HCT116 (cell line): ENCODE measurements at regions not wholly inside any gene's neighbourhood (a gene's known extent, or its start where the extent isn't known, plus 50 kb on each side); places are given as distances from the start of the nearest gene placed in this dataset.

Source experiments
- CTCF ChIP-seq, 3 experiments: fragments of 200-600 bp in 1 of 3; sonication (generic) in 1 of 3; IDR thresholded peaks in 2 of 3; conservative IDR thresholded peaks in 1 of 3; 2 replicates each; pipeline ENCODE4 v1.5.1; 2012 to 2017; ENCODE audit warnings: low read depth in 2 of 3, low read length in 2 of 3, antibody characterized with exemption in 1 of 3, borderline replicate concordance in 1 of 3, control low read depth in 1 of 3, mild to moderate bottlenecking in 1 of 3, mixed read lengths in 1 of 3, mixed run types in 1 of 3, moderate library complexity in 1 of 3; ENCODE audit not compliant: insufficient read depth in 1 of 3
- POLR2A ChIP-seq: IDR thresholded peaks from 2 replicates; pipeline ENCODE4 v1.7.0; 2011; ENCODE audit warnings: borderline replicate concordance; ENCODE audit not compliant: insufficient read depth, insufficient read length; ENCODE audit errors: extremely low read depth
- POLR2AphosphoS5 ChIP-seq: IDR thresholded peaks from 2 replicates; pipeline ENCODE4 v1.6.1; 2011; ENCODE audit warnings: mild to moderate bottlenecking, low read depth, low read length, moderate library complexity

GRCh38 chr4:20520901-20521300 is 179.4 kb upstream of the PACRGL start:
- TF ChIP-seq CTCF (IDR thresholded peaks at IDR 0.05 in 2 of 3, conservative IDR thresholded peaks at IDR 0.05 in 1 of 3; ENCODE audit: borderline replicate concordance in 1 of 3, insufficient read depth in 1 of 3, low read depth in 2 of 3, low read length in 2 of 3) = no peak
- TF ChIP-seq POLR2A = no peak
- TF ChIP-seq POLR2AphosphoS5 = no peak
